ENCODE measurements at regions not wholly inside any gene's neighbourhood (a gene's known extent, or its start where the extent isn't known, plus 50 kb on each side); places are given as distances from the start of the nearest gene placed in this dataset.
"Not testable (repeated sequence)": the region's sequence is repeated elsewhere in the genome, so short reads cannot be mapped to it uniquely, and the experiment has no call there.

- no peak for DNase-seq (ENCODE audit: low spot score)
These were observed 822.1 kb upstream of the GALNTL6 start for GRCh38 chr4:170990989-170991589.

- no peak for DNase-seq (ENCODE audit: low spot score)
These were observed 824.8 kb upstream of the GALNTL6 start for GRCh38 chr4:170988446-170988845.

GRCh38 chr4:170979736-170980135 lies 833.5 kb upstream of the GALNTL6 start:
- DNase-seq (ENCODE audit: low spot score): no peak

GRCh38 chr4:170978990-170979389 lies 834.2 kb upstream of the GALNTL6 start:
- DNase-seq (ENCODE audit: low spot score): no peak

GRCh38 chr4:170949084-170949483 lies 859.3 kb upstream of the AADAT start:
- DNase-seq (ENCODE audit: low spot score): no peak

- no peak for DNase-seq (ENCODE audit: low spot score)
These were observed 850.4 kb upstream of the AADAT start for GRCh38 chr4:170940043-170940724.

- no peak for DNase-seq (ENCODE audit: low spot score)
These were observed 848.8 kb upstream of the AADAT start for GRCh38 chr4:170938588-170938987.

- no peak for DNase-seq (ENCODE audit: low spot score)
These were observed 841.6 kb upstream of the AADAT start for GRCh38 chr4:170931321-170931720.

GRCh38 chr4:170888660-170889059 lies 798.9 kb upstream of the AADAT start:
- no peak for DNase-seq (ENCODE audit: low spot score)

- no peak for DNase-seq (ENCODE audit: low spot score)
These were observed 797.6 kb upstream of the AADAT start for GRCh38 chr4:170887396-170887795.

- no peak for DNase-seq (ENCODE audit: low spot score)
These were observed 795.3 kb upstream of the AADAT start for GRCh38 chr4:170884969-170885570.

- DNase-seq (ENCODE audit: low spot score): not testable (repeated sequence)
These were observed 791.9 kb upstream of the AADAT start for GRCh38 chr4:170881646-170882045.

GRCh38 chr4:170875868-170876267 lies 786.1 kb upstream of the AADAT start:
- DNase-seq (ENCODE audit: low spot score): no peak

GRCh38 chr4:170872794-170873193 lies 783.0 kb upstream of the AADAT start:
- DNase-seq (ENCODE audit: low spot score): no peak

- no peak for DNase-seq (ENCODE audit: low spot score)
These were observed 778.4 kb upstream of the AADAT start for GRCh38 chr4:170868170-170868569.

GRCh38 chr4:170854097-170854496 lies 764.3 kb upstream of the AADAT start:
- DNase-seq (ENCODE audit: low spot score): no peak

- no peak for DNase-seq (ENCODE audit: low spot score)
These were observed 763.8 kb upstream of the AADAT start for GRCh38 chr4:170853422-170854021.

- no peak for DNase-seq (ENCODE audit: low spot score)
These were observed 760.2 kb upstream of the AADAT start for GRCh38 chr4:170849969-170850368.

GRCh38 chr4:170827562-170828274 lies 738.0 kb upstream of the AADAT start:
- DNase-seq (ENCODE audit: low spot score): no peak

- no peak for DNase-seq (ENCODE audit: low spot score)
These were observed 729.0 kb upstream of the AADAT start for GRCh38 chr4:170818786-170819185.

- DNase-seq (ENCODE audit: low spot score): no peak
These were observed 715.6 kb upstream of the AADAT start for GRCh38 chr4:170805352-170805751.

- DNase-seq (ENCODE audit: low spot score): no peak
These were observed 715.2 kb upstream of the AADAT start for GRCh38 chr4:170804930-170805329.

GRCh38 chr4:170803492-170803891 lies 713.7 kb upstream of the AADAT start:
- no peak for DNase-seq (ENCODE audit: low spot score)

All from hepatic stellate cell (primary cell).